Left lobe of liver (tissue), 2 donors: ENCODE measurements at regions not wholly inside any gene's neighbourhood (a gene's known extent, or its start where the extent isn't known, plus 50 kb on each side); places are given as distances from the start of the nearest gene placed in this dataset.
A peak's percentile ranks its signal among the peaks of the same experiment; 100 is the strongest.

Experiments
- ATAC-seq: fragments of 200-7000 bp; cut with Tn5 transposase; one replicate; pipeline ENCODE4 v1.9.1; 2020; ENCODE audit warnings: mild to moderate bottlenecking, moderate library complexity
- DNase-seq: peaks from one replicate; pipeline ENCODE4 v3.0.0-alpha.2; 2020; ENCODE audit warnings: low spot score
- donor health status: DM: no; HTN: no; CAD: no; lungs with moderate emphysema.
- donor health status: DM: no; HTN: yes; CAD: no.

GRCh38 chr13:44199627-44200207 is 173.9 kb upstream of the SERP2 start:
- ATAC-seq = no peak
- no peak for DNase-seq

DNA sequence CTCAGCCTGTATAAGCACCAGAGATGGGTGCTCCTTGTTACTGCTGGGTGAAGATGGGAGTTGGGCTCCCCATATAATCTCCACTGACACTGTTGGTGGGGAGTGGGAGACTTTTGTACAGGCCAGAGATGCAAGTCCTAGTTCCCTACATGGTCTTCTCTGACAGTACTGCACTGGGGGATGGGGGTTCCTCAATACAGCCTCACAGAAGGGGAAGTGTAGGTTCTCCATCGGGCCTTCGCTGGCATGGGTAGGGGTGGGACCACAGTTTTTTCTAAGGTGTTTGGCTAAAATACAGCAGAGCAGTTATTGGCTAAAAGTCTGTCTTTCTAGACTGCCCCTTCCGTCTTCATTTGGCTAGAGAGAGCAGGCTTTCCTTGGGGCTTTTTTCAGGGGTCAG is 167.2 kb upstream of the SERP2 start:
- no peak for DNase-seq
- ATAC-seq = no peak

DNA sequence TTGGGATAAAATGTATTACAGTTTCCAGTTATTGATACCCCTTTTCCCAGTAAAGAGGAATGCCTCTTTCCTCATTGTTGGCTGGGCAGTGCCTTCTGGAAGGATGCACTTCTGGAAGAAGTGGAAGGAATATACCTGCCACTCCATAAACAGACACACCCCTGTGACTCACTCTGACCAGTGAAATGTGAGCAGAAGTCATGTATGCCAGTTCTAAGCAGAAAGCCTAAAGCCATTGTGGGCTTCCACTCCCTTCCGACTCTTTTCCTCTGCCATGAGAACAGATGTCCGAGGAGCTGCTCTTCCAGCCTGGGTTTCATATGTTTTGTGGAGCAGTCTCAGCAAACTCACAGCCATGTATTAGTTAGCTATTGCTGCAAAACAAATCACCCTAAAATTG is 166.1 kb upstream of the SERP2 start:
- ATAC-seq (no peak), DNase-seq (no peak)

DNA sequence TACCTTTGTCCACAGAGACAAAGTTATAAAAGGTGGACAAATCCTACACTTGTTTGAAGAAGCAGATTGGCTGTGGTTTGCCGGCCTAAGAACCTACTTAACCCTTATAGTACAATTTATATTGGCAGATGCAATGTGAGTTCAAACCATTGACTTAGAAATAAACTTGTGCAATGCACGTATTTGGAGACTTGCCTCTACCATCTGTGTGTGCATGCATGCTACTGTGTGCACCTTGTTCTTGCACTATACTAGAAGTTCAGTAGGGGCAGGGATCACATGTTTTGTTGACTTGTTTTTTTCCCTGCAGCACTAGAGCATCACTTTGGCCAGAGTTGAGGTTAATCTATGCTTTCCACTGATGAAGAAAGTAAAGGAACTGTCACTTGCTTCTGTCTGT is 163.1 kb upstream of the SERP2 start:
- ATAC-seq (peak; percentile 59), DNase-seq (no peak)

DNA sequence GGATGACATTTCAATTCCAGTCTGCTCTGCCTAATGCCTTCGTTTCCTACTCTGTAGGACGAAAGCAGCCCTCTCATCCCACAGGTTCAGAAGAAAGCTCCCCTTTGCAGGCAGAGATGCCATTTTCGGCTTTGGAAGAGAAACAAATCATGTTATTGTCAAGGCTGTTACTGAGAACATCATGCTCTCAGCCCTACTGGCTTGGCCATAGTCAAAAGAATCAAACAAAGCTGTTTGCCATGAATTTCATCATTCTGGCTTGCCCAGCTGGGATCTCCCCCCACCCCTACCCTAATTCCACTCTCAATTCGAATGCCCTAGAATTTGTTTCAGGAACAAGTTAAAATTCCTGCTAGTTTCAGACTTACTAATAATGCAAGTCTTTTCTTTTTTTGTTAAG is 162.3 kb upstream of the SERP2 start:
- ATAC-seq (no peak), DNase-seq (no peak)

- ATAC-seq = no peak
- DNase-seq = no peak
Measured at GRCh38 chr13:44211704-44212346, 161.8 kb upstream of the SERP2 start.

DNA sequence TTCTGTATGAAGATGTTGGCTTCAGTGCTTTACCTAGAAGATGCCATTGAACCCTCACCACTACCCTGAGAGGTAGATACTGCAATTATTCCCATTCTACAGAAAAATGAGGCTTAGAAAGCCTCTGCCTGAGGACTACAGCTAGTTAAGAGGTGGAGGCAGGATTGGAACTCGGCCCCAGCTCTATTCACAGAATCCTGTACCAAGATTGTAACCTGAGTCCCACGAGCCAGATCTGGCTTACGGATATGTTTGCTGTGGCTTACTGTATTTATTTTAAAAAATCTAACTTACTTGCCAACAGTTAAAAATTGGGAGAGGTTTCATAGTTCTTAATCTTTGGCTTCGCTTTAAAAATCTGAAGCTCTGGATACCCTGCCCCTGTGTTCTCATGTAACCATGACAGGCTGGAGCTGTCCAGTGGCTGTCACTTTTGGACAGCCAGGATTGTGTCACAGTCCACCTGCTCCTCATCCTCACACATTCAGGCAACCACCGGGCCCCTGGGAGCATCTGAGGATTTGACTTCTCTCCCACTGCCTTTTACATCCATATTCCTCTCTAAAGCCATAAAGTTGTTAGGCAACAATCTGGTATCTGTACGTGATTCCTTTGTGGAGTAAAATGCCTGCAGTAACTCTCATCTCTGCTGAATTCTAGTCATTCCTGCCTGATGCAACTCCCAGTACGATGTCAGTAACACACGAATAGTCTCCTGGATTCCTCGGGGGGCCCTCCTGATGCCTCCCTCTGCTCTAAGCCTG is 160.8 kb upstream of the SERP2 start:
- ATAC-seq = no peak
- no peak for DNase-seq

DNA sequence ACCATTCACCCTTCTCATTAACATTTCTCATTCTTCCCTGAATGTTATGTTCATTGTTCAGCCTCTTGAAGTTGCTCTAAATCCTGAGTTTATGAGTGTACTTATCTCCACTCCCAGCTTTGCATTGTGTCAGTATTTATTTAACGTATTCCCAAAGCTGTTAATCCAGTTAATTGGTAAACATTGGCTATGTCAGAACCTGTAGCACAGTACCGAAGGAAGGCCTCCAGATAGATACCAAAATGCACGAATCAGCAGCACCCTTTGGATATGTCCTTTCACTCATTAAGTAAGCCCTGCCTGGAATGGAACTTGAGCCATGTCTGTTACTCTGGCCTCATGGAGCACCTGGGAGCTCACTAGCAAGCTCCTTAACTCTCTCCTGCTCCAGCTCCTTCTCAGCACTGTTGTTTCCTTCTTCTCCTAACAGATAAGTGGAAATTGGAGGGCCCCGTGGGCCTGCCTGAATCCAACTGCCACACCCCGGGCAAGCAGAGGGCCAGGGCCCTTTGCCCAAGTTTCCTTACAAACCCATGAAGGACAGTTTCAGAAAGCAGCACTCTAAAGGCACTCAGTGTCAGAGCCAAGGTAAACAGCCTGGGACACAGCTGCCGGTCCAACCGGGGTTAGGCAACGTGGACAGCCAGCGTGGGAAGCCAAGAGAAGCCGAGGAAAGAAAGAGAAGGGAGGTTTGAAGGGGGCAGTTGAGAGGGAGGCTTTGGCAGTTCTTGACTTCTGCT is 155.0 kb upstream of the SERP2 start:
- peak; percentile 86 for DNase-seq

DNA sequence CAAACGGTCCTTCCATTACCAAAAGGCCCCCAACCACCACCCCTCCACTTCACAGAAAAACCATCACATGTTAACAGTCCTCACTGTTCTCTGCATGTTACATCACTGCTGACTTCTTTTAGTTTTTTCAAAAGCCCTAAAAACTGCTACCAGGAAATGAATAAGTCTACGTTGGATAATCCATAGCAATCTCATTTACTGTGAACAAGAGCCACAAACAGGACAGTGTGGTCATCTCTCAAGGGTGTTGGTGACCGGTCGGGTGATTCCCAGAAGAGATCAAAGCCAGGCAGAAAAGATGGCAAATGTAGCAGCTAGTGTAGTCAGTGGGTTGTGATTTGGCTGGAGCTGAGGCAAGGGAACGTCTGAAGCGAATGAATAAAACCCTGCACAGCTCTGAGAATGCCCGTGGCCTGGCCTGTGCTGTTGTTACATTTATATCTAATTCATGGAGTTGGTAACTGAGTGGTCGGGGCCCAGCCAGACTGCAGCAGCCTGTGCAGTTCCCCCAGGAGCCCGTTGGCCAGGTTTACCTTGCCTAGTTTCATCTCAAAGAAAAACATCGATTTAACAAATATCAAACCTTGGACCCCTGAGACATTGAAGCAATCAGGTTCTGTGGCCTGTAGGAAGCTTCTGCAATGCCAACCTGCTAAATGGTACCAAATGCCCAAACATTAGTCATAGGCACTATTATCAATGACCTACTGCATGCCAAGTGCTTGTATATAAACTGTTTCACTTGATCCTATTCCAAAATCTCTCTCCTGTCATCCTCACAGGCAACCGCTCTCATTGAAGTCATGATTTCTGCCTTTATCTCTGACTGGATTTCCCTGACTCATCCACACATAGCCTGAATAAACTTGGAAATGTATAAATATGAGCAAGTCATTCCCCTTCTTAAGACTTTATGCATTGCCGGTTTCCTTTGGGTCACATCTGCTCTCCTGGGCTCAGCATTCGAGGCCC is 153.8 kb upstream of the SERP2 start:
- ATAC-seq (no peak), DNase-seq (no peak)

More for the DNA sequence above, 155.0 kb upstream of the SERP2 start:
- peak; percentile 96 for ATAC-seq

GRCh38 chr13:44220948-44221347 is 152.7 kb upstream of the SERP2 start:
- no peak for DNase-seq
- no peak for ATAC-seq

- DNase-seq (no peak), ATAC-seq (no peak)
Measured at GRCh38 chr13:44221657-44222056, 152.0 kb upstream of the SERP2 start.

DNA sequence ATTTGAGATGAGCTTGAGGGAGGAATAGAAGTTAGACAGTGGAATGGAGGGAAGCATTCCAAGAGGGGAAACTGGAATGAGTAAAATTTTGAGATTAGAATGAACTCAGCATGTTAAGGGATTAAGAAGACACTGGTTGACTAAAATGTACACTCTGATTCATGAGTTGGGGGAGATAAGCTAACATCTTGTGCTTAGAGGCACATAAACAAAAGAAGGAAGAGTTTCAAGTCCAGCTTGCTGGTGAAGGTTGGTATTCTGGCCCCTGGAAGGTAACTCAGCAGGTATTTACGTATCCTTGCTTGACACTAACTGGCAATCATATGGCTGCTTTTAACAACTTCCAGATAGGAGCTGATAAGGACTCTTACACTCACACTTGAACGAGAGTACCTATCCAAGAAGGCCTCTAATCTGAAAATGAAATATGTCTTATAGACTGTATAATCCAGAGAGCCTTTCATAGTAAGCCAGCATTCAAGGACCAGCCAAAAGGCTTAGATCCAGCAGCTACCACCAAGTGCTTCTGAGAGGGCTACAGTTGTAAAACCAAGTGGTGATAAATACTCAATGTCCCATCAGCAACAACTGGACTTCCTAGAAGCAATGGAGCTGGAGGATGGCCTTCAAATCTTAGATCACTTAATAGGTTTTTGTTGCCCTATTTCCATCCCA is 149.7 kb upstream of the SERP2 start:
- ATAC-seq (no peak), DNase-seq (no peak)

GRCh38 chr13:44224450-44225149 is 149.0 kb upstream of the SERP2 start:
- no peak for DNase-seq
- peak; percentile 46 for ATAC-seq

GRCh38 chr13:44229371-44230030 is 144.1 kb upstream of the SERP2 start:
- ATAC-seq (no peak), DNase-seq (no peak)

DNA sequence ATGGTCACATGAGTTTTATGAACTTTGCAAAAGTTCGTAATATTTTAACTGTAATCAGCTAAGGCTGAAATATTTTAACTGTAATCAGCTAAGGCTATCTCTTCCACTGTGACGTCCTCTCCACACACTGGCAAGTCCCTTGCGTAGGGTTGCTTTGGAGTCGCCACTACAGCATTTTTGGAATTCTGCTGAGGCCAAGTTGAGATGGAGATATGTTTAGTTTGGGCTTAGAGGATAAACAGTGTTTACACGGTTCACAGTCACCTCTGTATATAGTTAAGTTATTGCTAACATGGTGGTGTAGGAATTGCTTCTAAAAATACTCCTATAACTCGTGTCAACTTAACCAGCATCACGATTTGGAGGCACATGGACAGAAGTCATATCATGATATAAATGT is 143.6 kb upstream of the SERP2 start:
- no peak for DNase-seq
- no peak for ATAC-seq

DNA sequence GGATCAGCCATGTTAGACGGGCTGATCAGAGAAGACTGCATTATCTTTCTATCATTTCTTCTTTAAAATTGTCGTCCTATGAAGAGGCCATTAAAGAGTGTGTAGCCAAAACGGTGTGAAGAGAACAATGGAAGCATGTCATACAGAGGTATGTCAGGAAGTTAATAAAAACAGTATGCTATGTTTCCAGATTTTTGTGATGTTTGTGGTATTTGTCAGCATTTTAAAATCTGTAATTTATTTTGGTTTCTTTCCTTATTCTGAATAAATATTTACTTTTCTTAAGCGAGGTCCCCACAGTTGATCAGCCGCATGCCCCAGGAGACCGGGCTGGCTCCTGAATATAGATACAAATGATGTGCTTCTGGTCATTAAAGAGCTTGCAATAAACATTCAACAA is 142.9 kb upstream of the SERP2 start:
- no peak for ATAC-seq
- no peak for DNase-seq

DNA sequence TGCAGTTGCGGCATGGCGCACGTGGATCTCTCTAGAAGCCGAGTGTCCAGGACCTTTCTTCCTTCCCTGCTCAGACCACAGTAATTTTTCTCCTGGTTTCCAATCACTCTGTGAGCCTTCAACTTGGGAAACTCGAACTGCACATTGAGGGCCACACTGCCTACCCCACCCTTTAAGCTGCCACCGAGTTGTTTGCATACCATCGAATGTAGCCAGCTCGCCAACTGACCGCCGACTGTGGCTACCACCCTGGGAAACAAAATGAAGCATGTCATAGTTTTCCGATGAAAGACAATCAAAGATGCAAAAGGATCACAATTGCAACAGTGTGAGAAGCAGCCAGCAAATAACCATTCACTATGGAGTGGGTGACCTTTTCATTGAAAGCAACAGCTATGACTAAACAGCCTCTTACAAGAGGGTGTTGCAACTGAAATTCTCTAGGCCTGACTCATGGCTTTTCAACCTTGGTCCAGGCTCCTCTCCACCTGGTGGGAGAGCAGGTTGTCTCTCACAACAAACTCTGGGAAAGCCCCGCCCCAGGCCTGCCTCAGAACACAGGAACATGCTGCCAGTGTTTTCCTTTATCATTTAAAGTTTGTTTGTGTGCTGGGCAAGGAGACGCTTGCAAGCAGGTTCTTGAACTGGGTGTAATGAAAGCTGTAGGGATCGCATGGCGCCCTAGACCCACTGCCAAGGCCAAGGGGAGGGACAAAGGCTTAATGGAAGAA is 141.7 kb upstream of the SERP2 start:
- no peak for DNase-seq
- no peak for ATAC-seq

GRCh38 chr13:44232774-44233173 is 140.8 kb upstream of the SERP2 start:
- DNase-seq (no peak), ATAC-seq (no peak)
